K562 (cell line): ENCODE measurements at regions not wholly inside any gene's neighbourhood (a gene's known extent, or its start where the extent isn't known, plus 50 kb on each side); places are given as distances from the start of the nearest gene placed in this dataset.

Experiments
- ATAC-seq: fragments of 200-7000 bp; cut with Tn5 transposase; 3 replicates; pipeline ENCODE4 v1.9.1; 2020; ENCODE audit warnings: moderate library complexity
- BruUV-seq: library from RNA; stranded (reverse); fragments of 400-500 nt; replicated peaks from 2 replicates; lab custom pipeline; 2021; lab: Mats Ljungman, UMichigan
- CTCF ChIA-PET: fragments of 300-600 bp; formaldehyde crosslinking; extraction: SDS; loops from one replicate; lab custom pipeline; 2021; ENCODE audit warnings: low intra/inter-chr PET ratio; lab: Yijun Ruan, JAX
- POLR2A ChIA-PET: fragments of 300-600, 350-650 bp; sonication (Branson Sonifier 250); formaldehyde crosslinking; extraction: SDS; loops from one replicate; lab custom pipeline; 2021; ENCODE audit warnings: antibody characterized with exemption, inconsistent platforms; lab: Yijun Ruan, JAX
- DNase-seq, 4 experiments: peaks; one replicate each; pipeline versions ENCODE4 v3.0.0 to v3.0.0-alpha.2; 2011 to 2018; ENCODE audit warnings: low spot score in 3 of 4, mixed read lengths in 3 of 4; ENCODE audit errors: extremely low read depth in 1 of 4
- FAIRE-seq: peaks from 2 replicates; lab custom pipeline; 2011; peaks lifted over from hg19 to GRCh38; lab: Jason Lieb, UNC
- H2AFZ ChIP-seq: 2 replicates; pipeline ENCODE4 v1.6.0; 2011; ENCODE audit warnings: low read depth, low read length, control low read depth, inconsistent platforms
- H3K27ac ChIP-seq: fragments of 200-600 bp; 3 replicates; pipeline ENCODE4 v1.8.0; 2011; ENCODE audit warnings: low read depth, mild to moderate bottlenecking, control low read depth, inconsistent platforms, low read length, moderate library complexity, mixed read lengths; ENCODE audit errors: extremely low read depth
- H3K27me3 ChIP-seq, 2 experiments: fragments of 300-600 bp in 1 of 2; 2 replicates in 1 of 2; 3 replicates in 1 of 2; pipeline versions ENCODE4 v1.6.0 to v1.8.0; 2011; ENCODE audit warnings: inconsistent platforms in 2 of 2, low read length in 2 of 2, mild to moderate bottlenecking in 1 of 2, mixed read lengths in 1 of 2, moderate library complexity in 1 of 2; ENCODE audit not compliant: control insufficient read depth in 2 of 2, insufficient read depth in 2 of 2
- H3K36me3 ChIP-seq: fragments of 300-600 bp; 3 replicates; pipeline ENCODE4 v1.8.0; 2011; ENCODE audit warnings: mild to moderate bottlenecking, low read length, inconsistent platforms; ENCODE audit not compliant: control insufficient read depth, insufficient read depth
- H3K4me1 ChIP-seq, 2 experiments: fragments of 200-600 bp in 1 of 2; replicated peaks in 1 of 2; 2 replicates in 1 of 2; 3 replicates in 1 of 2; pipeline versions ENCODE4 v1.5.1 to v1.8.0; 2011; ENCODE audit warnings: inconsistent platforms in 2 of 2, low read length in 2 of 2, mild to moderate bottlenecking in 1 of 2, mixed read lengths in 1 of 2, moderate library complexity in 1 of 2; ENCODE audit not compliant: control insufficient read depth in 2 of 2, insufficient read depth in 2 of 2
- H3K4me2 ChIP-seq: 2 replicates; pipeline ENCODE4 v1.6.1; 2011; ENCODE audit warnings: low read length, control low read depth, inconsistent platforms, mixed read lengths; ENCODE audit not compliant: insufficient read depth
- H3K4me3 ChIP-seq: fragments of 200-600 bp; sonication (generic), shearing (Covaris generic); 2 replicates; pipeline ENCODE4 v1.5.1; 2016; ENCODE audit warnings: control low read depth, inconsistent platforms
- H3K79me2 ChIP-seq: fragments of 200-600 bp; 3 replicates; pipeline ENCODE4 v1.8.0; 2011; ENCODE audit warnings: low read length, inconsistent platforms; ENCODE audit not compliant: control insufficient read depth, insufficient read depth
- H3K9ac ChIP-seq, 2 experiments: 2 replicates each; pipeline versions ENCODE4 v1.6.0 to v1.6.1; 2011; ENCODE audit warnings: low read depth in 2 of 2, low read length in 2 of 2, control low read depth in 1 of 2, inconsistent platforms in 1 of 2, mild to moderate bottlenecking in 1 of 2, mixed read lengths in 1 of 2; ENCODE audit not compliant: insufficient read depth in 1 of 2
- H3K9me1 ChIP-seq: one replicate; pipeline ENCODE4 v1.6.0; 2011; ENCODE audit warnings: inconsistent platforms, mild to moderate bottlenecking, low read length, moderate library complexity; ENCODE audit not compliant: control insufficient read depth, insufficient read depth
- H3K9me3 ChIP-seq: replicated peaks from 2 replicates; pipeline ENCODE4 v1.5.1; 2011; ENCODE audit warnings: low read depth, low read length, inconsistent platforms; ENCODE audit not compliant: control insufficient read depth, insufficient read depth
- H4K20me1 ChIP-seq: replicated peaks from 2 replicates; pipeline ENCODE4 v1.6.1; 2011; ENCODE audit warnings: low read length, inconsistent platforms, mixed read lengths; ENCODE audit not compliant: control insufficient read depth, insufficient read depth
- ASH1L ChIP-seq: fragments of 450-650 bp; IDR thresholded peaks from 2 replicates; pipeline ENCODE4 v1.6.1; 2018; ENCODE audit warnings: borderline replicate concordance, mild to moderate bottlenecking, low read depth; ENCODE audit not compliant: partially characterized antibody
- GATAD2A ChIP-seq: fragments of 450-650 bp; IDR thresholded peaks from 2 replicates; pipeline ENCODE4 v1.6.1; 2017
- GATAD2B ChIP-seq: fragments of 450-650 bp; IDR thresholded peaks from 2 replicates; pipeline ENCODE4 v1.6.1; 2017; ENCODE audit warnings: mild to moderate bottlenecking, borderline replicate concordance
- HDAC8 ChIP-seq: fragments of 450-650 bp; IDR thresholded peaks from 2 replicates; pipeline ENCODE4 v1.6.1; 2016; ENCODE audit warnings: mild to moderate bottlenecking, missing genetic modification characterization, moderate library complexity, missing compliant biosample characterization
- HIVEP1 ChIP-seq: fragments of 250-450 bp; sonication (Bioruptor Pico); IDR thresholded peaks from 2 replicates; pipeline ENCODE4 v1.4.0; 2020; ENCODE audit warnings: mild to moderate bottlenecking
- JUNB ChIP-seq: fragments of 450-650 bp; formaldehyde crosslinking; conservative IDR thresholded peaks from 2 replicates; pipeline ENCODE4 v1.4.0; 2020; ENCODE audit warnings: mild to moderate bottlenecking
- KAT7 ChIP-seq: sonication (generic); formaldehyde crosslinking; IDR thresholded peaks from 2 replicates; pipeline ENCODE4 v1.8.0; 2022; ENCODE audit warnings: missing genetic modification reagents, mild to moderate bottlenecking, borderline replicate concordance
- MEF2A ChIP-seq: IDR thresholded peaks from 2 replicates; pipeline ENCODE4 v1.6.1; 2011; ENCODE audit warnings: low read depth, mild to moderate bottlenecking, low read length, moderate library complexity; ENCODE audit not compliant: control insufficient read depth
- NEUROD1 ChIP-seq: fragments of 150-350 bp; IDR thresholded peaks from 2 replicates; pipeline ENCODE4 v1.6.1; 2014; ENCODE audit warnings: borderline replicate concordance, low read length, low read depth; ENCODE audit not compliant: partially characterized antibody
- POLR2H ChIP-seq: IDR thresholded peaks from 2 replicates; pipeline ENCODE4 v1.6.1; 2016; ENCODE audit warnings: missing genetic modification characterization, low read depth, mild to moderate bottlenecking, control low read depth, missing compliant biosample characterization, moderate library complexity
- RBM25 ChIP-seq: fragments of 200-400 bp; formaldehyde crosslinking; IDR thresholded peaks from 2 replicates; pipeline ENCODE4 v1.6.1; 2018; ENCODE audit warnings: low read length, low read depth, moderate library complexity; ENCODE audit not compliant: severe bottlenecking
- SIN3B ChIP-seq: fragments of 450-650 bp; IDR thresholded peaks from 2 replicates; pipeline ENCODE4 v1.6.1; 2017; ENCODE audit warnings: low read depth, mild to moderate bottlenecking, moderate library complexity
- SMAD4 ChIP-seq: fragments of 250-450 bp; sonication (Bioruptor Pico); conservative IDR thresholded peaks from 2 replicates; pipeline ENCODE4 v1.8.0; 2021; ENCODE audit warnings: inconsistent platforms, mild to moderate bottlenecking, moderate library complexity
- WGBS: fragments of 100-300 bp; shearing (Covaris generic); methylation state at CpG from one replicate; pipeline ENCODE4 v1.1.6; 2016; ENCODE audit warnings: low coverage, mixed read lengths; ENCODE audit not compliant: insufficient coverage; ENCODE audit errors: missing lambda C conversion rate; 5-methylcytosine and 5-hydroxymethylcytosine counted together
- in situ Hi-C: fragments of 300-500 bp; cut with MboI; formaldehyde crosslinking; loops from 4 replicates; pipeline ENCODE4 v1.15.0; 2018; ENCODE audit warnings: inconsistent platforms, mixed read lengths
- intact Hi-C: fragments of 100-400 bp; cut with micrococcal nuclease; formaldehyde crosslinking; loops from 2 replicates; pipeline ENCODE4 v1.14.2; 2022
- TF ChIP-seq, protein P1 (sequence below), 2 experiments: fragments of 450-650 bp in 1 of 2; sonication (generic) in 1 of 2; formaldehyde crosslinking; conservative IDR thresholded peaks; 2 replicates each; pipeline versions ENCODE4 v1.4.0 to v1.8.1; 2020 to 2022; ENCODE audit warnings: mild to moderate bottlenecking in 1 of 2, missing genetic modification reagents in 1 of 2
- TF ChIP-seq, protein P2 (sequence below): fragments of 450-650 bp; IDR thresholded peaks from 2 replicates; pipeline ENCODE4 v1.6.1; 2018; ENCODE audit warnings: mild to moderate bottlenecking, low read depth; ENCODE audit not compliant: partially characterized antibody
- TF ChIP-seq, protein P3 (sequence below): fragments of 250-450 bp; sonication (Bioruptor Pico); IDR thresholded peaks from 2 replicates; pipeline ENCODE4 v1.4.0; 2020; ENCODE audit warnings: mild to moderate bottlenecking, moderate library complexity

DNA sequence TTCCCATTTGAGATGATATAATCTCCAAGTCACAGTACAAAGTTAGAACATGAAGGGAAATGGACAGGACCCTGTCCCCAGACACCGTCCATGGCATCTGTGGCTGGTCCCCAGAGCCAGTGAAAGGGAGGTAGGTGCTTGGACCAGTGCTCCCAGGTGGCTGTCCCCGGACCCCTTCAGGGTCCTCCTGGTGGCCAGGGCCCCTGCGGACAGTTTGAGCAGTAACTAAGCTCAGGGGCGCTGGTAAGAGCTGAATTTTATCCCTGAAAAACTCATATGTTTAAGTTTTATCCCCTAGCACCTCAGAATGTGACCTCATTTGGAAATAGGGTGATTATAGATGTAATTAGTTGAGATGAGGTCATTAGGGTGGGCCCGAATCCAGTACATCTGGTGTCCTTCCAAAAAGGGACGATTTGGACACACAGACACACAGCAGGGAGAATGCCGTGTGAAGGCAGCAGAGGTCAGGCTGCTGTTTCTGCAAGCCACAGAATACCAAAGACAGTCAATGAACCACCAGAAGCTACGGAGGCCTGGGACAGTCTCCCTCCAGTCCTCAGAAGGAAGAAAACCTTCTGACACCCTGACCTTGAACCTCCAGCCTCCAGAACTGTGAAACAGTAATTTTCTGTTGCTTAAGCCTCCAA, 185.0 kb downstream of the ATPSCKMT start (continued):
- TF ChIP-seq GATAD2B (no peak), ASH1L (no peak), POLR2H (no peak), SIN3B (no peak), HIVEP1 (CRISPR knock-in tag) (no peak), KAT7 (CRISPR knock-in tag) (no peak)
- TF ChIP-seq, protein P1, sequence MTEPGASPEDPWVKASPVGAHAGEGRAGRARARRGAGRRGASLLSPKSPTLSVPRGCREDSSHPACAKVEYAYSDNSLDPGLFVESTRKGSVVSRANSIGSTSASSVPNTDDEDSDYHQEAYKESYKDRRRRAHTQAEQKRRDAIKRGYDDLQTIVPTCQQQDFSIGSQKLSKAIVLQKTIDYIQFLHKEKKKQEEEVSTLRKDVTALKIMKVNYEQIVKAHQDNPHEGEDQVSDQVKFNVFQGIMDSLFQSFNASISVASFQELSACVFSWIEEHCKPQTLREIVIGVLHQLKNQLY (CRISPR knock-in tag; conservative IDR thresholded peaks at IDR 0.05): no peak

DNA sequence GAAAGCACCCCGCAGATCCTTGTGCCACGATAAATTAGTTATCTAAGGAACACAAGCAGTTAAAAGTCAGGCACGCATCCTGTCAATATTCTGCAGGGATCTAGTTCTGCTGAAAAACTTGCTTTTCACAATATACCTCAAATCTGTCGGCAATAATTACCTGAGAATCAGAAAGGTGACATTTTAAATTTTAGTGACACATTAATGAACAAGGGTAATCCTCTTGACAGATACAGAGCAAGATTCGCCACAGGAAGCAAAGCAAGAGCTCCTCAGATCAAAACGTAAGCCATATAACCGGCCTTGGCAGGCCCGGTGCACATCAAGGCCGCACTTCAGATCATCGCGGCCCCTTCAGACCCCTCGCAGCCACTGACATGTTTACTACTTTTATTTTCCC, 185.7 kb downstream of the ATPSCKMT start:
- CTCF ChIA-PET: no interaction called here
- under 1% methylated on average over 12 of the region's 12 CpGs for WGBS
- TF ChIP-seq HDAC8: no peak
- TF ChIP-seq JUNB (CRISPR knock-in tag): no peak
- TF ChIP-seq NEUROD1: no peak
- no peak for TF ChIP-seq MEF2A
- TF ChIP-seq, protein P2, sequence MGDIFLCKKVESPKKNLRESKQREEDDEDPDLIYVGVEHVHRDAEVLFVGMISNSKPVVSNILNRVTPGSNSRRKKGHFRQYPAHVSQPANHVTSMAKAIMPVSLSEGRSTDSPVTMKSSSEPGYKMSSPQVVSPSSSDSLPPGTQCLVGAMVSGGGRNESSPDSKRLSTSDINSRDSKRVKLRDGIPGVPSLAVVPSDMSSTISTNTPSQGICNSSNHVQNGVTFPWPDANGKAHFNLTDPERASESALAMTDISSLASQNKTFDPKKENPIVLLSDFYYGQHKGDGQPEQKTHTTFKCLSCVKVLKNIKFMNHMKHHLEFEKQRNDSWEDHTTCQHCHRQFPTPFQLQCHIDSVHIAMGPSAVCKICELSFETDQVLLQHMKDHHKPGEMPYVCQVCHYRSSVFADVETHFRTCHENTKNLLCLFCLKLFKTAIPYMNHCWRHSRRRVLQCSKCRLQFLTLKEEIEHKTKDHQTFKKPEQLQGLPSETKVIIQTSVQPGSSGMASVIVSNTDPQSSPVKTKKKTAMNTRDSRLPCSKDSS: no peak
- no peak for TF ChIP-seq RBM25
- no peak for TF ChIP-seq GATAD2A
- TF ChIP-seq, protein P3, sequence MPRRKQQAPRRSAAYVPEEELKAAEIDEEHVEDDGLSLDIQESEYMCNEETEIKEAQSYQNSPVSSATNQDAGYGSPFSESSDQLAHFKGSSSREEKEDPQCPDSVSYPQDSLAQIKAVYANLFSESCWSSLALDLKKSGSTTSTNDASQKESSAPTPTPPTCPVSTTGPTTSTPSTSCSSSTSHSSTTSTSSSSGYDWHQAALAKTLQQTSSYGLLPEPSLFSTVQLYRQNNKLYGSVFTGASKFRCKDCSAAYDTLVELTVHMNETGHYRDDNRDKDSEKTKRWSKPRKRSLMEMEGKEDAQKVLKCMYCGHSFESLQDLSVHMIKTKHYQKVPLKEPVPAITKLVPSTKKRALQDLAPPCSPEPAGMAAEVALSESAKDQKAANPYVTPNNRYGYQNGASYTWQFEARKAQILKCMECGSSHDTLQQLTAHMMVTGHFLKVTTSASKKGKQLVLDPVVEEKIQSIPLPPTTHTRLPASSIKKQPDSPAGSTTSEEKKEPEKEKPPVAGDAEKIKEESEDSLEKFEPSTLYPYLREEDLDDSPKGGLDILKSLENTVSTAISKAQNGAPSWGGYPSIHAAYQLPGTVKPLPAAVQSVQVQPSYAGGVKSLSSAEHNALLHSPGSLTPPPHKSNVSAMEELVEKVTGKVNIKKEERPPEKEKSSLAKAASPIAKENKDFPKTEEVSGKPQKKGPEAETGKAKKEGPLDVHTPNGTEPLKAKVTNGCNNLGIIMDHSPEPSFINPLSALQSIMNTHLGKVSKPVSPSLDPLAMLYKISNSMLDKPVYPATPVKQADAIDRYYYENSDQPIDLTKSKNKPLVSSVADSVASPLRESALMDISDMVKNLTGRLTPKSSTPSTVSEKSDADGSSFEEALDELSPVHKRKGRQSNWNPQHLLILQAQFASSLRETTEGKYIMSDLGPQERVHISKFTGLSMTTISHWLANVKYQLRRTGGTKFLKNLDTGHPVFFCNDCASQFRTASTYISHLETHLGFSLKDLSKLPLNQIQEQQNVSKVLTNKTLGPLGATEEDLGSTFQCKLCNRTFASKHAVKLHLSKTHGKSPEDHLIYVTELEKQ (CRISPR knock-in tag): no peak
- TF ChIP-seq SMAD4: no peak

More for the DNA sequence above, 185.7 kb downstream of the ATPSCKMT start:
- Histone ChIP-seq H3K4me2 (no peak overlapping the region), H3K9me3 (peaks cover 3% of the 10 kb centered on the region; the same call in 1 of the 2 replicates), H3K79me2 (no peaks in the 10 kb centered on the region), H3K4me1 (no peaks in the 10 kb centered on the region; a peak in 1 of 5 replicates), H3K27me3 (peaks cover 6 to 12% of the 10 kb centered on the region in 2 experiments; a peak in 3 of 5 replicates), H3K9me1 (no peaks in the 10 kb centered on the region), H3K36me3 (no peaks in the 10 kb centered on the region), H3K27ac (no peak overlapping the region), H3K4me3 (no peak overlapping the region), H4K20me1 (no peaks in the 10 kb centered on the region), H2AFZ (no peak overlapping the region), H3K9ac (no peak overlapping the region)
- POLR2A ChIA-PET: no interaction called here
- ATAC-seq: no peak
- intact Hi-C loops (no loop called here), in situ Hi-C loops (no loop called here)
- BruUV-seq: no TSS peak
- no peak for FAIRE-seq
- no peak for DNase-seq
